H1 (cell line): ENCODE measurements at regions not wholly inside any gene's neighbourhood (a gene's known extent, or its start where the extent isn't known, plus 50 kb on each side); places are given as distances from the start of the nearest gene placed in this dataset.

Experiments
- CTCF ChIA-PET: fragments of 300-600 bp; sonication (Branson Sonifier 250); formaldehyde crosslinking; loops from one replicate; lab custom pipeline; 2021; ENCODE audit not compliant: partially characterized antibody; lab: Charles Lee
- POLR2A ChIA-PET: fragments of 300-600 bp; sonication (Branson Sonifier 250); formaldehyde crosslinking; loops from one replicate; lab custom pipeline; 2021; ENCODE audit warnings: inconsistent platforms; ENCODE audit not compliant: partially characterized antibody; lab: Charles Lee
- DNase-seq, 2 experiments: peaks; one replicate each; pipeline versions ENCODE4 v3.0.0 to v3.0.0-alpha.2; 2010 to 2022; ENCODE audit warnings: low spot score in 2 of 2, low read depth in 1 of 2, mixed read lengths in 1 of 2
- FAIRE-seq: peaks from 2 replicates; lab custom pipeline; 2011; peaks lifted over from hg19 to GRCh38; lab: Jason Lieb, UNC
- H2AFZ ChIP-seq: 2 replicates; pipeline ENCODE4 v1.8.1; 2012; ENCODE audit warnings: low read length, inconsistent platforms
- H2AK5ac ChIP-seq: 2 replicates; pipeline ENCODE4 v1.6.1; 2013; ENCODE audit warnings: low read depth, low read length
- H2BK120ac ChIP-seq: replicated peaks from 2 replicates; pipeline ENCODE3; 2013; ENCODE audit warnings: low read depth, low read length, inconsistent platforms
- H2BK12ac ChIP-seq: 2 replicates; pipeline ENCODE4 v1.6.1; 2013; ENCODE audit warnings: low read depth, low read length
- H2BK15ac ChIP-seq: 2 replicates; pipeline ENCODE4 v1.6.1; 2013; ENCODE audit warnings: low read length
- H2BK20ac ChIP-seq: 2 replicates; pipeline ENCODE4 v1.6.1; 2013; ENCODE audit warnings: low read length
- H2BK5ac ChIP-seq: 2 replicates; pipeline ENCODE4 v1.6.1; 2013; ENCODE audit warnings: low read depth, low read length
- H3K14ac ChIP-seq: 2 replicates; pipeline ENCODE4 v1.6.1; 2013; ENCODE audit warnings: inconsistent platforms; ENCODE audit not compliant: insufficient read length
- H3K18ac ChIP-seq: 2 replicates; pipeline ENCODE4 v1.6.1; 2013; ENCODE audit warnings: low read length; ENCODE audit errors: extremely low read depth
- H3K23ac ChIP-seq: 2 replicates; pipeline ENCODE4 v1.6.1; 2013; ENCODE audit warnings: inconsistent platforms; ENCODE audit not compliant: insufficient read length
- H3K23me2 ChIP-seq: 2 replicates; pipeline ENCODE4 v1.6.1; 2013; ENCODE audit warnings: low read depth, low read length
- H3K27ac ChIP-seq: 2 replicates; pipeline ENCODE4 v1.6.1; 2011; ENCODE audit warnings: low read depth, low read length, inconsistent platforms
- H3K27me3 ChIP-seq, 4 experiments: replicated peaks in 1 of 4; 1 replicate in 1 of 4; 2 replicates in 3 of 4; pipeline versions ENCODE4 v1.6.1 to v1.8.1; 2011 to 2013; ENCODE audit warnings: low read length in 3 of 4, mild to moderate bottlenecking in 3 of 4, inconsistent platforms in 2 of 4, mixed read lengths in 2 of 4, moderate library complexity in 1 of 4; ENCODE audit not compliant: control insufficient read depth in 3 of 4, insufficient read depth in 3 of 4; ENCODE audit errors: extremely low read depth in 1 of 4
- H3K36me3 ChIP-seq, 4 experiments: 2 replicates each; pipeline versions ENCODE4 v1.6.1 to v1.8.1; 2011 to 2013; ENCODE audit warnings: mild to moderate bottlenecking in 4 of 4, low read length in 3 of 4, moderate library complexity in 2 of 4, control low read depth in 1 of 4, inconsistent platforms in 1 of 4; ENCODE audit not compliant: insufficient read depth in 4 of 4, control insufficient read depth in 2 of 4
- H3K4ac ChIP-seq: replicated peaks from 2 replicates; pipeline ENCODE3; 2013; ENCODE audit warnings: low read length, low read depth, mixed read lengths, inconsistent platforms; ENCODE audit not compliant: insufficient read length
- H3K4me1 ChIP-seq, 4 experiments: replicated peaks in 1 of 4; 1 replicate in 1 of 4; 2 replicates in 3 of 4; pipeline versions ENCODE4 v1.6.1 to v1.8.1; 2011 to 2013; ENCODE audit warnings: low read length in 3 of 4, inconsistent platforms in 2 of 4, mixed read lengths in 1 of 4; ENCODE audit not compliant: insufficient read depth in 4 of 4, control insufficient read depth in 3 of 4
- H3K4me2 ChIP-seq, 2 experiments: 2 replicates each; pipeline versions ENCODE4 v1.6.1 to v1.8.1; 2011 to 2013; ENCODE audit warnings: low read depth in 2 of 2, low read length in 2 of 2, control low read depth in 1 of 2, inconsistent platforms in 1 of 2, mild to moderate bottlenecking in 1 of 2; ENCODE audit not compliant: insufficient read depth in 1 of 2
- H3K4me3 ChIP-seq, 4 experiments: fragments of 200-600, 300-600 bp in 1 of 4; sonication (generic), shearing (Covaris generic), sonication (Bioruptor Twin) in 1 of 4; 2 replicates each; pipeline versions ENCODE4 v1.5.1 to v1.8.1; 2011 to 2016; ENCODE audit warnings: low read length in 4 of 4, low read depth in 3 of 4, control low read depth in 2 of 4, inconsistent platforms in 2 of 4, mild to moderate bottlenecking in 2 of 4, mixed read lengths in 1 of 4, moderate library complexity in 1 of 4; ENCODE audit not compliant: insufficient read depth in 2 of 4; ENCODE audit errors: extremely low read depth in 1 of 4
- H3K56ac ChIP-seq: replicated peaks from 2 replicates; pipeline ENCODE3; 2013; ENCODE audit warnings: low read depth, mild to moderate bottlenecking, mixed read lengths, low read length, inconsistent platforms; ENCODE audit not compliant: insufficient read length
- H3K79me1 ChIP-seq: 2 replicates; pipeline ENCODE4 v1.6.1; 2013; ENCODE audit warnings: low read depth, low read length, control low read depth
- H3K79me2 ChIP-seq, 2 experiments: 2 replicates each; pipeline versions ENCODE4 v1.6.1 to v1.8.1; 2012 to 2013; ENCODE audit warnings: low read length in 2 of 2, mild to moderate bottlenecking in 2 of 2, inconsistent platforms in 1 of 2; ENCODE audit not compliant: insufficient read depth in 2 of 2, control insufficient read depth in 1 of 2
- H3K9ac ChIP-seq, 4 experiments: replicated peaks in 1 of 4; 1 replicate in 1 of 4; 2 replicates in 3 of 4; pipeline versions ENCODE4 v1.6.1 to v1.8.1; 2011 to 2013; ENCODE audit warnings: low read depth in 3 of 4, low read length in 3 of 4, control low read depth in 2 of 4, mild to moderate bottlenecking in 2 of 4, moderate library complexity in 2 of 4, inconsistent platforms in 1 of 4; ENCODE audit errors: extremely low read depth in 1 of 4
- H3K9me3 ChIP-seq, 2 experiments: 2 replicates each; pipeline versions ENCODE4 v1.6.1 to v1.8.1; 2012 to 2013; ENCODE audit warnings: mild to moderate bottlenecking in 2 of 2, moderate library complexity in 2 of 2, control low read depth in 1 of 2, inconsistent platforms in 1 of 2, low read depth in 1 of 2, low read length in 1 of 2, mixed read lengths in 1 of 2; ENCODE audit not compliant: insufficient read depth in 2 of 2
- H4K20me1 ChIP-seq, 2 experiments: replicated peaks in 1 of 2; 2 replicates each; pipeline versions ENCODE3 to v1.8.1; 2011 to 2013; ENCODE audit warnings: inconsistent platforms in 2 of 2, low read length in 2 of 2, mild to moderate bottlenecking in 1 of 2; ENCODE audit not compliant: insufficient read depth in 2 of 2, control insufficient read depth in 1 of 2
- H4K5ac ChIP-seq: 2 replicates; pipeline ENCODE4 v1.6.1; 2013; ENCODE audit warnings: low read length, low read depth, mixed read lengths, inconsistent platforms; ENCODE audit not compliant: insufficient read length
- H4K8ac ChIP-seq: 2 replicates; pipeline ENCODE4 v1.8.0; 2013; ENCODE audit warnings: mild to moderate bottlenecking, moderate library complexity, low read length, inconsistent platforms; ENCODE audit not compliant: insufficient read depth; ENCODE audit errors: extremely low read depth
- H4K91ac ChIP-seq: replicated peaks from 2 replicates; pipeline ENCODE3; 2013; ENCODE audit warnings: low read length, mixed read lengths, inconsistent platforms; ENCODE audit not compliant: insufficient read length
- BACH1 ChIP-seq: IDR thresholded peaks from 2 replicates; pipeline ENCODE4 v1.6.1; 2012; ENCODE audit warnings: low read length, improper control_type of control experiment
- BRCA1 ChIP-seq: IDR thresholded peaks from 2 replicates; pipeline ENCODE4 v1.6.1; 2012; ENCODE audit warnings: low read depth, low read length, improper control_type of control experiment
- JUND ChIP-seq: IDR thresholded peaks from 2 replicates; pipeline ENCODE4 v1.6.1; 2011; ENCODE audit warnings: mild to moderate bottlenecking, improper control_type of control experiment, low read length
- KDM5A ChIP-seq: fragments of 200-600 bp; IDR thresholded peaks from 2 replicates; pipeline ENCODE4 v1.7.1; 2012; ENCODE audit warnings: mild to moderate bottlenecking, low read length, inconsistent platforms, mixed read lengths
- RFX5 ChIP-seq: IDR thresholded peaks from 2 replicates; pipeline ENCODE4 v1.6.1; 2011; ENCODE audit warnings: low read depth, low read length, improper control_type of control experiment, borderline replicate concordance
- SP1 ChIP-seq: IDR thresholded peaks from 2 replicates; pipeline ENCODE4 v1.6.1; 2011; ENCODE audit warnings: low read depth, low read length
- WGBS, 2 experiments: shearing (Covaris generic) in 1 of 2; methylation state at CpG; one replicate each; pipeline versions ENCODE4 v1.1.6 to v1.1.7; 2013 to 2015; ENCODE audit warnings: low lambda C conversion rate in 2 of 2, mixed read lengths in 2 of 2, inconsistent platforms in 1 of 2, low coverage in 1 of 2, missing lambda C conversion rate in 1 of 2; ENCODE audit not compliant: insufficient replicate concordance in 2 of 2, insufficient coverage in 1 of 2, insufficient read length in 1 of 2; ENCODE audit errors: extremely low coverage in 1 of 2, missing lambda C conversion rate in 1 of 2; 5-methylcytosine and 5-hydroxymethylcytosine counted together

DNA sequence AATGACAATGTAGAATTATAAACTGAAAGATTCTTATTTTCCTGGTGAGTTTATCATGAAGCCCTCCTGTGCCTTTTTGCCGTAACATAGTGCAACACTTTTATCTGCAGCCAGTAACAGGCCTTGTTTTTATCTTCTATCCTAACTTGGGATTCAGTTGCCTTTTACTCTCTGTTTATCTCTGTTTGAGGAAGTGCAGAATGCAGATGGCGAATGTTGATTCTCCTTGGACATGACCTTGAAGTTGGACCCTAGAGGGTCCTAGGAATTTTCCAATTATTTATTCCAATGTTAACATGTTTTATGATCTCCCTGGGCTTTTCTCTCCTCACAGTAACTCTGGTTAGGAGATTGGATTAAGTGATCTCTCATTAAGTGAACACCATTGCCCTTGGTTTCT lies 165.0 kb downstream of the FMR1NB start:
- H3K79me1 ChIP-seq = no peaks in the 10 kb centered on the region
- H3K4ac ChIP-seq = no peak overlapping the region
- H3K4me2 ChIP-seq = no peak overlapping the region
- no peaks in the 10 kb centered on the region for H3K36me3 ChIP-seq
- H3K23me2 ChIP-seq = no peaks in the 10 kb centered on the region
- no peak overlapping the region for H3K14ac ChIP-seq
- no peak overlapping the region for H2BK15ac ChIP-seq
- no peak overlapping the region for H3K18ac ChIP-seq
- no peak overlapping the region for H3K9ac ChIP-seq
- H2AK5ac ChIP-seq = no peak overlapping the region
- no peaks in the 10 kb centered on the region for H3K79me2 ChIP-seq
- no peaks in the 10 kb centered on the region for H3K9me3 ChIP-seq
- H3K56ac ChIP-seq = no peak overlapping the region
- H3K23ac ChIP-seq = no peak overlapping the region
- CTCF ChIA-PET = no interaction called here
- no peak for DNase-seq
- no peak overlapping the region for H3K4me3 ChIP-seq
- H4K20me1 ChIP-seq = no peaks in the 10 kb centered on the region
- H2BK120ac ChIP-seq = no peak overlapping the region
- H4K8ac ChIP-seq = no peak overlapping the region
- FAIRE-seq = no peak
- H2BK5ac ChIP-seq = no peak overlapping the region
- H2AFZ ChIP-seq = no peak overlapping the region
- H4K91ac ChIP-seq = no peak overlapping the region
- no peaks in the 10 kb centered on the region for H3K4me1 ChIP-seq
- H3K27ac ChIP-seq = no peak overlapping the region
- no peak for TF ChIP-seq BRCA1
- no peak for TF ChIP-seq BACH1
- no peak for TF ChIP-seq KDM5A
- no peak for TF ChIP-seq JUND
- TF ChIP-seq SP1 = no peak
- no peak for TF ChIP-seq RFX5
- TF ChIP-seq, all 59 proteins: peak for 0
- POLR2A ChIA-PET = no interaction called here
- 97% methylated on average over 2 of the region's 2 CpGs; no CpG with 5 or more reads in 1 of the 2 experiments for WGBS, 2 experiments
- Histone ChIP-seq H3K27me3 (no peaks in the 10 kb centered on the region), H4K5ac (no peak overlapping the region), H2BK12ac (no peak overlapping the region), H2BK20ac (no peak overlapping the region)
